ENCODE measurements at regions not wholly inside any gene's neighbourhood (a gene's known extent, or its start where the extent isn't known, plus 50 kb on each side); places are given as distances from the start of the nearest gene placed in this dataset.
"Not testable (repeated sequence)": the region's sequence is repeated elsewhere in the genome, so short reads cannot be mapped to it uniquely, and the experiment has no call there.

DNA sequence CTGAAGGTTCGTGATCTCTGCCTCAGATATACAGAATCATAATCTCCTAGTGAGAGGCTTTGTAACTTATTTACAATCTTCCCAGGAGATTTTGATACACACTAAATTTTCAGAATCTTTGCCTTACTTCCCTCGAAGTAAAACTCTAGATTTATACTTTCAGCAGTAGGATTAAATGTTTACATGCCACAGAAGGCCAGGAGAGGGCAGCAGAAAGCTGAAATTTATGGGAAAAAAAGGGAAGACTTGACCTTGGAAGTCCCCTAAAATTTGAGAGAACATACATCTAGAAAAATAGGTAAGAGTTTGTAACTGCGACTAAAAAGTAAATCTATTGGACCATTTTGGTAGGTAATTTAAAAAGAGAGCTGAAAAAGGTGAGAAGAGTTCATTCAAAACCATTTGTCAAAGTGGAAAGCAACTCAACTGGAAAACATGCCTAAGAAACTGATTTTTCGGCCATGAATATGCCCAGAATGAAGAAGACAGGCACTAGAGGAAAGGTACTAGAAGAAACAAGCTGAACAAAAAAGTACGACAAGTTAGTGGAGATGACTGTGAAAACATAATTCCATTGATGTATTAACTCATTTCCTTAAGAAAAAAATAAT, 242.0 kb upstream of the MDGA2 start:
- no peaks in the 10 kb centered on the region for H3K9me2 ChIP-seq (replicated peaks; ENCODE audit: control insufficient read depth, low read length)
- no peaks in the 10 kb centered on the region for H3K36me3 ChIP-seq (ENCODE audit: control insufficient read depth, low read length)
- peaks cover 5% of the 10 kb centered on the region; the same call in 1 of the 2 replicates for H3K4me1 ChIP-seq (ENCODE audit: control insufficient read depth, low read length)
- no peaks in the 10 kb centered on the region for H3K27me3 ChIP-seq (ENCODE audit: control insufficient read depth, low read length)
- no peak overlapping the region for H3K4me3 ChIP-seq (ENCODE audit: low read length)
- no peaks in the 10 kb centered on the region for H3K9me3 ChIP-seq (ENCODE audit: control insufficient read depth, insufficient read depth, low read length)
- H3K27ac ChIP-seq (ENCODE audit: low read depth, low read length), result no peak overlapping the region
- H3K79me2 ChIP-seq (ENCODE audit: control insufficient read depth, low read length), result no peaks in the 10 kb centered on the region
- H3K4me2 ChIP-seq (ENCODE audit: low read length), result no peak overlapping the region
- no peaks in the 10 kb centered on the region for H4K20me1 ChIP-seq (ENCODE audit: control insufficient read depth, insufficient read depth, low read depth, low read length)
- TF ChIP-seq, protein P1, sequence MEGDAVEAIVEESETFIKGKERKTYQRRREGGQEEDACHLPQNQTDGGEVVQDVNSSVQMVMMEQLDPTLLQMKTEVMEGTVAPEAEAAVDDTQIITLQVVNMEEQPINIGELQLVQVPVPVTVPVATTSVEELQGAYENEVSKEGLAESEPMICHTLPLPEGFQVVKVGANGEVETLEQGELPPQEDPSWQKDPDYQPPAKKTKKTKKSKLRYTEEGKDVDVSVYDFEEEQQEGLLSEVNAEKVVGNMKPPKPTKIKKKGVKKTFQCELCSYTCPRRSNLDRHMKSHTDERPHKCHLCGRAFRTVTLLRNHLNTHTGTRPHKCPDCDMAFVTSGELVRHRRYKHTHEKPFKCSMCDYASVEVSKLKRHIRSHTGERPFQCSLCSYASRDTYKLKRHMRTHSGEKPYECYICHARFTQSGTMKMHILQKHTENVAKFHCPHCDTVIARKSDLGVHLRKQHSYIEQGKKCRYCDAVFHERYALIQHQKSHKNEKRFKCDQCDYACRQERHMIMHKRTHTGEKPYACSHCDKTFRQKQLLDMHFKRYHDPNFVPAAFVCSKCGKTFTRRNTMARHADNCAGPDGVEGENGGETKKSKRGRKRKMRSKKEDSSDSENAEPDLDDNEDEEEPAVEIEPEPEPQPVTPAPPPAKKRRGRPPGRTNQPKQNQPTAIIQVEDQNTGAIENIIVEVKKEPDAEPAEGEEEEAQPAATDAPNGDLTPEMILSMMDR (IDR thresholded peaks at IDR 0.05; ENCODE audit: low read depth, low read length, poor library complexity, severe bottlenecking), result peak; percentile 79
- no peak for TF ChIP-seq EZH2phosphoT487 (IDR thresholded peaks at IDR 0.05; ENCODE audit: borderline replicate concordance, low read length)
- H3F3A ChIP-seq (ENCODE audit: control insufficient read depth, insufficient read depth), result no peaks in the 10 kb centered on the region

DNA sequence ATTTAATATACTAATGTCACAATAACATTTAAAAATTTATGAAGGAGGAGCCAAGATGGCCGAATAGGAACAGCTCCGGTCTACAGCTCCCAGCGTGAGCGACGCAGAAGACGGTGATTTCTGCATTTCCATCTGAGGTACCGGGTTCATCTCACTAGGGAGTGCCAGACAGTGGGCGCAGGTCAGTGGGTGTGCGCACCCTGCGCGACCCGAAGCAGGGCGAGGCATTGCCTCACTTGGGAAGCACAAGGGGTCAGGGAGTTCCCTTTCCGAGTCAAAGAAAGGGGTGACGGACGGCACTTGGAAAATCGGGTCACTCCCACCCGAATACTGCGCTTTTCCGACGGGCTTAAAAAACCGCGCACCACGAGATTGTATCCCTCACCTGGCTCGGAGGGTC, 225.7 kb upstream of the MDGA2 start:
- H3K4me1 ChIP-seq (ENCODE audit: control insufficient read depth, low read length); H3K4me3 ChIP-seq (ENCODE audit: low read length); H3K4me2 ChIP-seq (ENCODE audit: low read length); H4K20me1 ChIP-seq (ENCODE audit: control insufficient read depth, insufficient read depth, low read depth, low read length); H3K79me2 ChIP-seq (ENCODE audit: control insufficient read depth, low read length); H3F3A ChIP-seq (ENCODE audit: control insufficient read depth, insufficient read depth); H3K9me3 ChIP-seq (ENCODE audit: control insufficient read depth, insufficient read depth, low read length); H3K27me3 ChIP-seq (ENCODE audit: control insufficient read depth, low read length); H3K36me3 ChIP-seq (ENCODE audit: control insufficient read depth, low read length); H3K9me2 ChIP-seq (replicated peaks; ENCODE audit: control insufficient read depth, low read length); H3K27ac ChIP-seq (ENCODE audit: low read depth, low read length): not testable (repeated sequence)

DNA sequence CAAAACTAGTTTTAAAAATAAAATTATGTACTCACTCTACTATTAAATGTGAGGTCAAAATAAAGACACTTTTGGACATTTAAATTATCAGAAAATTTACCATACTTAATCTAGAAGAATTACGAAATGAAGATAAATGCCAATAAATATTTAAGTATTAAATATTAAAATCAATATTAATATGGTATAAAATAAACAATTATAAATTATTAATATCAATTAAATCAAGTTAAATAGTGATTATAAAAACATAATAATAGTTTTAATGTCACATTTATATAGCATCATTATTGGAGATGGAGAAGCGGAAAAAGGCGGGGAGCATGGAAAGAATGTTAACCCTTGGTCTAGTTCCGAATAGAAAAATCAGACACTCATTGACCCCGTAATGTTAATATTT, 224.3 kb upstream of the MDGA2 start:
- Histone ChIP-seq H3K79me2 (ENCODE audit: control insufficient read depth, low read length) (no peaks in the 10 kb centered on the region), H3K27me3 (ENCODE audit: control insufficient read depth, low read length) (no peaks in the 10 kb centered on the region), H3K4me2 (ENCODE audit: low read length) (no peak overlapping the region), H3K9me2 (replicated peaks; ENCODE audit: control insufficient read depth, low read length) (no peaks in the 10 kb centered on the region), H3K4me3 (ENCODE audit: low read length) (no peak overlapping the region), H3F3A (ENCODE audit: control insufficient read depth, insufficient read depth) (no peaks in the 10 kb centered on the region), H4K20me1 (ENCODE audit: control insufficient read depth, insufficient read depth, low read depth, low read length) (no peaks in the 10 kb centered on the region), H3K36me3 (ENCODE audit: control insufficient read depth, low read length) (no peaks in the 10 kb centered on the region), H3K27ac (ENCODE audit: low read depth, low read length) (no peak overlapping the region), H3K4me1 (ENCODE audit: control insufficient read depth, low read length) (no peaks in the 10 kb centered on the region), H3K9me3 (ENCODE audit: control insufficient read depth, insufficient read depth, low read length) (no peaks in the 10 kb centered on the region)
- TF ChIP-seq, protein P1 (IDR thresholded peaks at IDR 0.05; ENCODE audit: low read depth, low read length, poor library complexity, severe bottlenecking), result no peak
- no peak for TF ChIP-seq EZH2phosphoT487 (IDR thresholded peaks at IDR 0.05; ENCODE audit: borderline replicate concordance, low read length)

DNA sequence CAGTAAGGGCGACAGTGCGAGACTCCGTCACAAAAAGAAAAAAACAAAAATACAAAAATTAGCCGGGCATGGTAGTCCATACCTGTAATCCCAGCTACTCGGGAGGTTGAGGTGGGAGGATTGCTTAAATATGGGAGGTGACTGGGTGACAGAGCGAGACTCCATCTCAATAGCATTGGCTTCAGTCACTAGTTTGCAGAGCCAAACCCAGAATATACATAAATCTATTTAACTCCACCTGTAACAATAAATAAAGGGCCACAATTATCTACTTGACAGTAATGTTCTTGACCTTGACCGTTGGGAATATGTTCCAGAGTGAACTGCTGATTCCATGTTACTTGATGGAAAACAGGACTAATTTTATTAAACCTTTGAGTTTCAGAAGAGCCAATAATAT, 198.9 kb upstream of the MDGA2 start:
- Histone ChIP-seq H3K9me3 (ENCODE audit: control insufficient read depth, insufficient read depth, low read length) (no peaks in the 10 kb centered on the region), H3K27me3 (ENCODE audit: control insufficient read depth, low read length) (no peaks in the 10 kb centered on the region), H3F3A (ENCODE audit: control insufficient read depth, insufficient read depth) (no peaks in the 10 kb centered on the region), H3K36me3 (ENCODE audit: control insufficient read depth, low read length) (no peaks in the 10 kb centered on the region), H3K27ac (ENCODE audit: low read depth, low read length) (no peak overlapping the region), H3K4me3 (ENCODE audit: low read length) (no peak overlapping the region), H3K79me2 (ENCODE audit: control insufficient read depth, low read length) (no peaks in the 10 kb centered on the region), H4K20me1 (ENCODE audit: control insufficient read depth, insufficient read depth, low read depth, low read length) (no peaks in the 10 kb centered on the region), H3K9me2 (replicated peaks; ENCODE audit: control insufficient read depth, low read length) (no peaks in the 10 kb centered on the region), H3K4me1 (ENCODE audit: control insufficient read depth, low read length) (no peaks in the 10 kb centered on the region), H3K4me2 (ENCODE audit: low read length) (no peak overlapping the region)
- TF ChIP-seq, protein P1 (IDR thresholded peaks at IDR 0.05; ENCODE audit: low read depth, low read length, poor library complexity, severe bottlenecking), result no peak
- TF ChIP-seq EZH2phosphoT487 (IDR thresholded peaks at IDR 0.05; ENCODE audit: borderline replicate concordance, low read length), result no peak
